GM18507 (cell line): ENCODE measurements at regions not wholly inside any gene's neighbourhood (a gene's known extent, or its start where the extent isn't known, plus 50 kb on each side); places are given as distances from the start of the nearest gene placed in this dataset.

ENCODE experiments used
- DNase-seq: peaks from one replicate; pipeline ENCODE4 v3.0.0; 2011; ENCODE audit warnings: low read depth; ENCODE audit not compliant: insufficient read length; ENCODE audit errors: extremely low spot score
- FAIRE-seq: peaks from 2 replicates; lab custom pipeline; 2011; peaks lifted over from hg19 to GRCh38; lab: Jason Lieb, UNC

DNA sequence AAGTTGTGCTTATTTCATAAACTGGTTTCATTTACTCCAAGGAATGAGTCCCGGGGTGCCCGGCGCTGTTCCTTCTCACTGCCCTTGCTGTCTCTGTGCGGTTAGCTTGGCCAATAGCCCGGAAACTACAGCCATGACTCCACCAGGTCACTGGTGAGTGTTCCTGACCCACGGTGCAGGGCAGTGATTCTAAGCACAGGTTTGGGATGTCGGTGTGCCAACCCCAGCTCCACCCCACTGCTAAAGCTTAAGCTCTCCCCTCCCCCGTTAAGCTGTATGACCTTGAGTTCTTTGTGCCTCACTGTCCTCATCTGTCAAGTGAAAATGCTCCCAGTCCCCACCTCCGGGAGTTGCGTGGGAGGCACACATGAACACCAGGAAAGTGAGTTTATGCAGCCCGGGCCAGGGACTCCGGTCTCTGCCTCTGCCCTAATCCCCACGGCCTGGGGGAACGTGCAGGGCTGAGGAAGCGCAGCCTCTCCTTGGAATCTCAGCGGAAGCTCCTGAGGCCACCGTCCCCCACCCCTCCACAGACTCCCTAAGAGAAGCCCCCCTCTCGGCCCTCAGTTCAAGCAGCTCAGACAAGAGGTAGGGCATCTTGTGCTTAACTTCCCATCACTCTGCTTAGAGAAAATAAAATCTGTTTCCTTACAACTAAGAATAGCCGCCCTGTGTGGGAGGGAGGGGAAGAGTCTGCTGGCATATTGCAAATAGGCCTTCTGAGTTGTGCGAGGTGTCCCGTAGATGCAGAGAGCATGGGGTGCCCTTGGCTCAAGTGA is 92.0 kb upstream of the RAI14 start:
- FAIRE-seq (no peak), DNase-seq (no peak)

DNA sequence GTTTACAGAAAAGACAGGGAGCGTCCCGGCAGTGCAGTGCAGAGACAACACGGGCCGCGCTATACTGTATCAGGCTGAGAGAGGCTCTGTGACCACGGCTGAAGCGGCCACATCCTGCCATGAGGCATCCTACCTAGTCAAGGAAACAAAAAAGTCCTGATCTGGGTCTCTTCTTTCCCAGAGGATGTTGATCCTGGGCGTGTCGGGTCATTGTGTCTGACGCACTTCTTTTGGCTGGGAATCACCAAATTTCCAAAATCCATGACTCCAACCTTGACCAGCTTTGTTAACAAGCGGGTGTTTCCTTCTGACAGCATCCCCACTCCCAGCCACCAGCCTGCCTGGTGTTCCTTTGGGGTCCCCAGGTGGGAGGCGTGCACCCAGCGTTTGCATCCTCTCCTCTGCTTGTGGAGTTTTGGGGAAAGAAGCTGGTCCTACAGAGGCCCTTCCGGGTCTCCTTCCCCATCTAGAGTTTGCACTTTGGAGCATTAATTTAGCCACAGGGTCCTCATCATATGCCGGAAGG is 91.4 kb upstream of the RAI14 start:
- FAIRE-seq, result no peak
- no peak for DNase-seq

DNA sequence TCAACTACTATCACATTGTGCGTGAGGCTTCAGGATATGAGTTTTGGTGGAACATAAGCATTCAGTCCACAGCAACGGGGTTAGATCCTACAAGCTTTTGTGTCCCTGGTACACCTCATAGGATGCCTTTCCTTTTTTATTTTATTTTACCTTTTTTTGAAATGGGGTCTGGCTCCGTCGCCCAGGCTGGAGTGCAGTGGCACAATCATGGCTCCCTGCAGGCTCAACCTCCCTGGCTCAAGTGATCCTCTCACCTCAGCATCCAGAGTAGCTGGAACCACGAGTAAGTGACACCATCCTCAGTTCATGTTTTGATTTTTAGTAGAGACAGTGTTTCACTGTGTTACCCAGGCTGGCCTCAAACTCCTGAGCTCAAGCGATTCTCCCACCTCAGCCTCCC is 86.0 kb upstream of the RAI14 start:
- FAIRE-seq, result no peak
- no peak for DNase-seq

DNA sequence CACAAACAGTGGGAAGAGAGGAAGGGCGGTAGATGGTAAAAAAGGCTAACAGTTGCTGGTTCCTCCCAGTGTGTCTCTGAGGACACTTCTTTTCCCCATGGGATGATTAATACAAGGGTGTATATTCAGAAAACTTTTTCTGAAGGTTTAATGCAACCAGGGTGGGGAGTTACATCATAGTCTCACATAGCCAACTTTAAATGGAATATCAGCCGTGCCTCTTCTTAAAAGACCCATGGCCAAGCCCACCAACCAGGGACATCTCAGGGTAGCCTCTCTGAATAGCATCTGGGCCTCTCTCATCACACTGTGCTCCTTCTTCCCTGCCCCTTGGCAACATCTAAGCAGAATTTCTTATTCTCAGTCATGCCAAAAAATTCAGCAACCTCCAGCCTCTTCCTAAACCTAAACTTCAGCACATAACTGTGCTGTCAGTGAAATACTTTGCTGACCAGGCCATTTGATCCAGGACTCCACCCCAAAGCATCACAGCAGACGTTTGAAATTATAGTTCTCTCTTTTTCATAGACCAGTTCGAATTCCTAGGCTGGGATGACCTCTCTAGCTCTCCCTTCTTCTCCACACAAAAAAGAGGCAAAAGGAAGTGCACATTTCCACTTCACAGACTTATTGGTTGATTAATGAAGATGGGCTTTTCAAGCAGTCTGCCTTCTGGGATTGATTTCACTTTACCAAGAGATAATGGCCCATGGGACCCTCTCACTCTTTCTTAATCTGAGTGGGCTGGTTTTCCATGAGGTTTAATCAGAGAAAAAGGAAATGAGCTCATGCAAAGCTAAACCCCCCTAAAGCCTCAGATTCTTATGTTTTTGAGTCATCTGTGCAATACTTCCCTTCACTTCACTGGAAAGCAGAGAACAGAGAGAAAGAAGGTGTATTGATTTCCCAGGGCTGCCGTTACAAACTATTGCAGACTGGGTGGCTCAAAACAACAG is 85.1 kb upstream of the RAI14 start:
- no peak for FAIRE-seq
- no peak for DNase-seq

DNA sequence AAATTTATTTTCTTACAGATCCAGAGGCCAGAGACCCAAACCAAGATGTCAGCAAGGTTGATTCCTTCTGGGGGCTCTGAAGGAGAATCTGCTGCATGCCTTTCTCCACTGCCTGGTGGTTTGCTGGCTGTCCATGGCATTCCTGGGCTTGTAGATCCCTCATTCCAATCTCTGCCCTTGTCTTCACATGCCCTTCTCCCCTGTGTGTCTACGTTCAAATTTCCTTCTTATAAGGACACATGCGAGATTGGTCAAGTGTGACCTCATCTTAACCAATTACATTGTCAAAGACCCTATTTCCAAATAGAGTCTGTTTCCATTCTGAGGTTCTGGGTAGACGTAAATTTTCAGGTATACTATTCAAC is 84.5 kb upstream of the RAI14 start:
- FAIRE-seq (no peak), DNase-seq (no peak)

DNA sequence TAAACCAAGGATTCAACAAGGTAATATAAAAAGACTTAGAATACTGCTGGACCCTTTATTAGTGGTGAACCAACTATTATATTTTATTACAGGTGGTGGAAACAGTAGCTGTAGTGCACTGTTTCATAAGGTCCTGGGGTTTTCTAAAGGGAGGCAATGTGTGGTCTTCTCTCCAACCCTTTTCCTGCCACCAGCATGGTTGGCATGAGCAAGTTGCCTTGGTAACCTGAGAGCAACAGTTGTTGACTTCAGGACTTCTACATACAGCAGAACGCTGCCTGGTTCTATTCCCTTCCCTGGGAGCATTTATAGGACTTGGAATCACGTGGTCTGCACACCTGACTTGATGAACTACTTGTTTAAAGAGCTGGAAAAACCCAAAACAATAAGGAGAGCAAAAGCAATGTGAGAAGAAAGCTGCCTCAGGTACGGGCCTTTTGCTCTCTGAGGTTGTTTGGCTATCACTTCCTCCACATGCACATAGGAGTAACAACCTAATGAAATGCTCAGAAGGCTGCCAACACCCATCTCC is 81.1 kb upstream of the RAI14 start:
- DNase-seq (no peak), FAIRE-seq (no peak)

DNA sequence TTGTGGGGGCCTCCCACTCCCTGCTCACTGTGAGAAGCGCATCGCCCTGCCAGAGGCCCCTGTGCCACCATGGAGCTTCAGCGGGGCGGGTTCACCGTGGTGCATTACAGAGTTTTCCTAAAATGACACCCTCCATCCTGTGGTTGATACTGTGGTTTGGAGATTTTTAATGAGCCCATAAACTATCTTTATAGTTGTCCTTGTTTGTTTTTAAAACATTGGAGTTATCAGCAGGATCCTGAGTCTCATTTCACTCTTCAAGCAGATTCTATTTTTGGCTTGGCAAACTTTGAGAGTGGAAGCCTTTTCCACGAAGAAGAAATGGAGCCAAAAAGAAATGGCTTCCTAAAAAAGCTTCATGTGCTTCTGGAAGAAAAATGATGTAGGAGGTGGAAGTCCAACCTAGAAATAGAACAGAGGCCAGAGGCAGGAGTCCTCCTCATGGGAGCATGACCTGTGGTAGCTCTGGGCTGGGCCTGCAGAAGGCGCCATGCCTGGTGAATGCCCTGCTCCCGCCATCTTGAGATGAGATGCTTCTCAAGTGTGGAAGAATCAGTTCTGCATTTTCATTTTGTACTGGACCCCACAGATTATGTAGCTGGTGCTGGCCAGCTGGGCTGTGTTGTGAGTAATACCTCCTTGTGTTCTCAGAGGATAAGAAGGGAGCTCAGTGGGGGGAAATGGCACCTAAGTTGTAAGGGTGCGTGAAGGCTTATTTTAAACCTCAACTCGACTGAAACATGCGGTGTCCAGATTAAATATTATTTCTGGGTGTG is 79.0 kb upstream of the RAI14 start:
- FAIRE-seq, result no peak
- DNase-seq, result no peak

DNA sequence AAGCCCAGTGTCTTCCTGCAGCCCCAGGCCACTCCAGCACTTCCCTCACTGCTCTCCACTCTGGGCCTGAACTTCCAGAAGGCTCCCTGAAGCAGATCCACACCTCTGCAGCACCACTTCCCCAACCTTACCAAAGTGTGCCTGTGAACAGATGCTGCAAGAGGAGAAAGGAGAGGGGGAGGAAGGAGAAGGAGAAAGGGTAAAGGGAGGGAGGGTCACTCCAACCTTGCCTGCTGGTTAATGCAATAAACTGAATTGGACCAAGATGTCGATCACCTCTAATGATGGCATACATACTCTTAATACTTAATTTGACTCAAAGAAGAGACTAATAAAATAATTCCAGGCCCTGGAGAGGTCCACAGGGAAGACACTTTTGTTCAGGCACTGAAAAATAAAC is 77.2 kb upstream of the RAI14 start:
- FAIRE-seq (no peak), DNase-seq (no peak)

DNA sequence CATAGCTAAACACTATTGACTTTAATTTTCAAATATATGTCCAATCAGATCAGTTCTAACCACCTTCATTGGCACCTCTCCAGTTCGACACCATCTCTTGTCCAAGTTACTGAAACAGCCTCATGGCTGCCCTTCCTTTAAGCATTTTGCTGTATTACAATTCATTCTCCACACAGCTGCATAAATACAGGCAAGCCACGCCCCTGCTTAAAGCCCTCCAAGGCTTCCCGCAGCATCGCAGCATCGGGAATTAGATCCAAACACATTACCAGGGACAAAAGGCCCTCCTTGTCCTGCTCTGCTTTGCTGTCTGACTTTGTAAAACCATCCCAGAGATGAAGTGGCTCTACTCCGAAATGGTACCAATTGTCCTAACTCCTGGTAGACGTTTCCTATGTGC is 75.1 kb upstream of the RAI14 start:
- no peak for FAIRE-seq
- no peak for DNase-seq

DNA sequence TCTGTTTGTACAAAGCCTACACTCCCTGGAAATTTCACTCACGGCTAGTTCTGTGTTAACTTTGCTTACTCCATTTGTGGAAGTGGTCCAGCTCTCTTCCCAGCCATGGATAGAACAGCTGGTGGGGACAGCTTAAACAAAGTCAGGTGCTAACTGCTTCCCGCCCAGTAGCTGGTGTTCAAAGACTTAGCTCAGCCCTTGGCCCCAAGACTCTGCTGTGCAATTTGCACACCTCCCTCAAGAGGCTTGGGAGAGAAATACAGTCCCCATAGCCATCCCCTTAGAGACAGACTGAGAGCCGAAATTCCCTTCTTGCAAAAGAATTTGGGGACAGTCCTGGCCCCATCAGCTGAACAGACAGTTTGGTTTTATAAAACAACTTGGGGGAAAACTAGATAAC is 73.8 kb upstream of the RAI14 start:
- DNase-seq, result no peak
- FAIRE-seq, result no peak

DNA sequence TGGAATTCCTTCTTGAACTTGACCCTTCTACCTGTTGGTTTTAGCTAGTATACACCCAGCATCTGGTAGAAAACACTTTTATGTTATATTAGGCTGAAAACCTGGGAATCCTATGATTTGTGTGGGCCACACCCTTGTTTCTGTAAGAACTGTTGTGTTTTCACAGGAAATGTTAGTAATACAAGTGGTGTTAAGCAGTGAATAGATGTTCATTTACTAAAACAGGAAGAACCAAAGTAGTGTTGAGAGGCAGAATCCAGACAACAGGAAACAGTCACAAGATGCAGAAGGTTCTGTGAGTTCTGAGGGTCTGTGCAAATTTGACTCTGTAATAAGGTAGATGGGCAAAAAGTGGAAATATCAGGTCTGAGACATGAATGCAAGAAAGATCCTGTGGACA is 73.0 kb upstream of the RAI14 start:
- no peak for DNase-seq
- no peak for FAIRE-seq

DNA sequence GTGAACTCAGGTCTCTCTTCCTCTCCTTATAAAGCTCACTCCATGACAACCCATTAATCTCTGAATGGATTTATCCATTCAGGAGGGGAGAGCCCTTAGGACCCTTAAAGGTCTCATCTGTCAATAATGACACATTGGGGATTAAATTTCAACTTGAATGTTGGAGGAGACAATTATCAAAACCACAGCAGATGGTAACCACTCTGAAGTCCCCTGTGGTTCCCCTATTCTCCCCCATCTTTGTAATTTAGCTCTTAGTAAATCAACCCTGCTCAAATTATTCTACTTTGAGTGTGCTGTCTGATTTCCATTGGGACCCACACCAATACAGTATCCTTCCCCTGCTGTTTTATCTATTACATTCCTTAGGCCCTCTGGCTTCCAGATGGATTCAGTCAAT is 72.0 kb upstream of the RAI14 start:
- FAIRE-seq (no peak), DNase-seq (no peak)

DNA sequence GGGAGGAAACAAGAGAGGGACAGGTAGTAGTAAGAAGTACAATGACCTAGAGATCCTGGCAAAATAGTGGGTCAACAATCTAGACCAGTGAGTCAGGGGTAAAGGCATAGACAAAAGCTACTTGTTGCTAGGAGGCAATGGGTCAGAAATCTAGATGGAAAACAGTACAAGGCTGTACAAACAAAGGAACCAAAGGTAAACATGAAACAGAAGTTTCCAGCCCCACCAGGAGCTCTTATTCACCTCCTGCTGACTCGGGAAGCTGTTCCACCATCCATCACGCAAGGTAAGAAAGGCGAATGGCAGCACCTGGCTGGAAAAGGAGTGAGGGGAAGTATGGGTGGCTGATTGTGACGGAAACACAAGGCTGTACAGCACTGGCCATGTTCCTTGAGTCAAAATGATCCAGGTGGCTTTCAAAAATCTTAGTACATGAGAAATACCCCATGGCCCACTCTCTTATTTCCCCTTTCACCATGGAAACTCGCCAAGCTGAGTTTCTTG is 70.5 kb upstream of the RAI14 start:
- FAIRE-seq (no peak), DNase-seq (no peak)

DNA sequence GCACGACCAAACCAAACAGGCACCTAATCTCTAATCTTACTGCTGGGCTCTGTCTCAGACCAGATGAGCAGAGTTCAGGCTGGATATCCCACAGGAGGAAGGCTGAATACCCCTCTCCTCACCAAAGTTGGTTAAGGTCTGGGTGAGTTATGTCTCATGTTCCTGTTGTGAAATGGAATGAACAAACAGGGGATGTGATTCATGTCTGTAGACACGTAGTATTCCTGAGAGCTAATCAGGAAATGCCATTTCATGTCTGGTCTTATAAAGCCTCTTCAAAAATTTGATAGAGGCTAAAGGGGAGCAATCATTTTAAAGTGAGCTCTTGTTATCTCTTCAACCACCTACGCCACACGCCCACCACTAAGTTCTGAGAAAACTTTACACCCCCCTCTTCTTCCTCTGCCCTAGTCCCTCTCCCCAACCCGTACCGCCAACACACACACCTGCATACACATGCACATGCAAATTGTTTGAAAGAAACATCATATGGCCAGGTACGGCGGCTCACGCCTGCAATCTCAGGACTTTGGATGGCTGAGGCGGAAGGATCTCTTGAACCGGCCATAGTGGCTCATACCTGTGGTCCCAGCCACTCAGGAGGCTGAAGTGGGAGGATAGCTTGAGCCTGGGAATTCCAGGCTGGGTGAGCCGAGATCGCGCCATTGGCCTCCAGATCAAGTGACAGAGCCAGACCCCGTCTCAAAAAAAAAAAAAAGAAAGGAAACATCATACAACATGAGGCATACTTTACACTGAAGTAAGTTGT is 69.8 kb upstream of the RAI14 start:
- DNase-seq (no peak), FAIRE-seq (no peak)

DNA sequence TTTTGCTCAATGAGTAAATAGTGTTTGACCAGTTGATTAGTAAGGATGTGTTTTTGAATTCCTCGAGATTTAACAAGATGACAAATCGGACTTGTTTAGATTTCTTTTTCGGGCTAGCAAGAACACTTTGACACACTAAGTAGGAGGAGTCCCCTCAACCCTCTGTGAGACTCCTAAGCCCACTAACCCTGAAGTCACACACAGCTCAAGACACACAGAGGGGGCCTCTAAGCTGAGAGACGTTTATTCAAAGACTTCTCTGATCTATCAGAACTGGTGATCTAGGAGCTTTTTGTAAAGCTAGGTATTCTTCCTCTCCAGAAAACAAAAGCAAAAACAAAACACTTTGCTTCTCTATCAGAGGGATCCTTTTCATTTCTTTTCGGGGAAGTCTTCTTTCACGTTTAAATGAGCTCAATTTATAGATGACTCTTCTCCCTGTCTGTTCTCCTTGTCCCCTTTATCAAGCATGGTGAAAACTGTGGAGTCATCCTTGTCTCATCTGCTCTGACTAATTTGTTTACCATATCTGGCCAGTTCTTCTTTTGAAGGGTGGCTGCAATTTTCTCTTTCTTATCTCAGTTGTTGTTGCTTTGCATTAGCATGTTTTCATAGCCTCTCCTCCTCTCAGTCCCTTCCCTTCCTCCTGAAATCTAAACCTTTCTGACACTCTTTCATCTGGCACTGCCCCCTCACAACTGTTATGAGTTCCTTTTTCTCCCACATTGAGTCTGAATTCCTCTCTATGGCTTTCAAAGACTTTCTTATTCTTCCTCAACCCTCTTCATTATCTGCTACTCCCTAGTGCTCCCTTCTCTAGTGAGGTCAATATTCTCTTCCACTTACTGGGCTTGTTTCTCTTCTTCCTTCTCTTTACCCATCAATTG is 68.5 kb upstream of the RAI14 start:
- no peak for FAIRE-seq

DNA sequence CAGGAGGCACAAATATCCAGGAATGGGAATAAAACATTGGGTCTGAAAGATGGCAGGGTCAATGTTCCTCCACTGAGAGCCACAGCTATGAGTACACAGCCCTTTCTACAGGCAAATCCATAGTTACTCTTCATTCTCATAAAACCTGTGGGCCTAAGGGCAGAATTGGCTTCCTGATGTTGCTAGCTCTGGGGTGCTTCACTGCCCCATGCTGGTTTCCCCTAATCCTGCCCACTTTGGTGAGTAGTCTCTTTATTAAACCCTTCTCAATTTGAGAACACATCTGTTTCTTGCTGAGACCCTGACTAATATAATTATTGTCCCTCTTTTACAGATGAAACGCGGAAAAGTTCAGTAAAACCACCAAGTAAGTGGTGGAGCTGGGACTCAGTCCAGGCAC is 66.3 kb upstream of the RAI14 start:
- DNase-seq (no peak), FAIRE-seq (no peak)

More for the DNA sequence above, 68.5 kb upstream of the RAI14 start:
- no peak for DNase-seq

DNA sequence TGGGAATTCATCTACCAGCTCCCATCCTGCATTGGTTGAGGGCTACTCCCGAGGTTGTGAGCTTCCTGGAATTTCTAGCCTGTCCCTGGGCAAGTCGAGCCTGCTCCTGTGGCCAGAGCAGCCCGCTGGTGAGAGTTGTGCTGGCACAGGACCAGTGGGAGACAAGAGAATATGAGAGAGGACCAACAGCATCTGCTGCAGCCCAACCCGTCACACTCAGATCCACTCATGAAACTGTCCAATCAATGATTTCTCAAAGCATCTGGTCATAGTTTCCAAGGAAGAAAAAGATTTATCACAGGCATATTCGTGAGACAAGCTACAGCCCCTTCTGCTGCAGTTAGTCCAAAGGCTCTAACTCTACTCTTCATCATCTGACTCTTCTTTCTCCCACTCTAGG is 64.4 kb upstream of the RAI14 start:
- no peak for FAIRE-seq
- no peak for DNase-seq
